ENCODE measurements at regions not wholly inside any gene's neighbourhood (a gene's known extent, or its start where the extent isn't known, plus 50 kb on each side); places are given as distances from the start of the nearest gene placed in this dataset.

DNA sequence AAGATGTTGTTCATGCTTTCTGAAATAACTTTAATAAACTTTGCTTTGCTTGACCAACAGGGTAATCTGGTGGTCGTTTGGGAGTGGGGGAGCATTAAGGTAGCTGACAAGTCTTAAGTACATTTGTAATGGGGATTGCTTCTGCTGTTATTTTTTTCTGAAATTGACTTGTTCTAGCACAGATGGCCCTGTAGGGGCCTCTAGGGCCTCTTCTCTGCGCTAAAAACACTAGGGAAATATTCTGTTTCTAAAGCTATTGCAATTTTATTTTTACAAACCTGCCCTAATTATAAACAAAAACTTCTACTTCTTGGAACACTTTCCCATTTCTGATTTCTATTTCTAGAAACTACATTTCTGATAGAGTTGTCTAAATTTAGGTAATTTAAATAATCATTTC, 191.3 kb upstream of the KCNJ3 start:
- BruUV-seq (replicated peaks) = no TSS peak
- DNase-seq (no peak), ATAC-seq (ENCODE audit: low read depth) (no peak)
- no peak overlapping the region for H2AK9ac ChIP-seq (replicated peaks; ENCODE audit: low read depth, low read length, poor library complexity)
- H4K91ac ChIP-seq (ENCODE audit: insufficient read depth, low read depth, low read length) = no peak overlapping the region
- H3K4me2 ChIP-seq (ENCODE audit: low read depth, low read length) = no peak overlapping the region
- no peaks in the 10 kb centered on the region for H3K4me1 ChIP-seq (ENCODE audit: control insufficient read depth, insufficient read depth, low read length)
- H3K9me3 ChIP-seq (ENCODE audit: control insufficient read depth, insufficient read depth, low read length) = peaks cover 3% of the 10 kb centered on the region
- intact Hi-C loops (cut with micrococcal nuclease) (no loop called here), in situ Hi-C loops (cut with MboI; ENCODE audit: low sequenced_read_pairs) (no loop called here), dilution Hi-C loops (cut with HindIII; ENCODE audit: low sequenced_read_pairs, unreplicated experiment) (no loop called here)
- H3K79me1 ChIP-seq (ENCODE audit: low read depth in 1 of 2, low read length in 2 of 2) = no peaks in the 10 kb centered on the region
- H3K4me3 ChIP-seq (ENCODE audit: insufficient read depth, low read depth, low read length) = no peak overlapping the region
- no peak overlapping the region for H2BK5ac ChIP-seq (ENCODE audit: low read depth, low read length, poor library complexity, severe bottlenecking)
- no peaks in the 10 kb centered on the region for H4K20me1 ChIP-seq (ENCODE audit: insufficient read depth, low read length)
- H4K5ac ChIP-seq (ENCODE audit: low read depth, low read length) = no peak overlapping the region
- no peaks in the 10 kb centered on the region for H3K36me3 ChIP-seq (ENCODE audit: control insufficient read depth, insufficient read depth, low read length)
- no peaks in the 10 kb centered on the region for H3K9me1 ChIP-seq (ENCODE audit: insufficient read depth, low read length)
- H4K8ac ChIP-seq (ENCODE audit: low read depth in 2 of 2, low read length in 2 of 2) = no peak overlapping the region
- H3K27me3 ChIP-seq (ENCODE audit: control insufficient read depth, insufficient read depth, low read length) = no peaks in the 10 kb centered on the region
- no peak overlapping the region for H3K27ac ChIP-seq (ENCODE audit: insufficient read depth, low read length)
- H3K4ac ChIP-seq (ENCODE audit: low read depth, low read length) = no peak overlapping the region
- no peak overlapping the region for H2BK120ac ChIP-seq (ENCODE audit: low read depth, low read length)
- no peak overlapping the region for H3K18ac ChIP-seq (ENCODE audit: low read depth, low read length)
- WGBS, 2 experiments (ENCODE audit: extremely low coverage in 2 of 2, insufficient read length in 1 of 2) = no CpG with 5 or more reads among the region's 2 CpGs
- no peak overlapping the region for H2AFZ ChIP-seq (replicated peaks; ENCODE audit: low read length, poor library complexity)
- H3K23ac ChIP-seq (ENCODE audit: low read depth, low read length) = no peak overlapping the region
- ChIA-PET CTCF (no interaction called here), POLR2A (ENCODE audit: unreplicated experiment) (no interaction called here)
- no peak overlapping the region for H2BK15ac ChIP-seq (ENCODE audit: low read depth, low read length)
- H2BK20ac ChIP-seq (ENCODE audit: low read depth, low read length) = no peak overlapping the region
- no peak overlapping the region for H3K56ac ChIP-seq (ENCODE audit: extremely low read depth, insufficient read depth, low read length)
- no peak overlapping the region for H2AK5ac ChIP-seq (ENCODE audit: low read depth, low read length)
- no peak overlapping the region for H3K14ac ChIP-seq (replicated peaks; ENCODE audit: low read depth, low read length)
- TF ChIP-seq POLR2A (IDR thresholded peaks at IDR 0.05; ENCODE audit: low read depth, low read length) (no peak), MAZ (IDR thresholded peaks at IDR 0.05; ENCODE audit: borderline replicate concordance, low read depth, low read length) (no peak), MAFK (IDR thresholded peaks at IDR 0.05; ENCODE audit: low read depth, low read length) (no peak), CEBPB (IDR thresholded peaks at IDR 0.05; ENCODE audit: low read depth, low read length) (no peak), SMC3 (IDR thresholded peaks at IDR 0.05; ENCODE audit: low read depth, low read length) (no peak), CHD1 (IDR thresholded peaks at IDR 0.05; ENCODE audit: low read depth, low read length) (no peak), RFX5 (IDR thresholded peaks at IDR 0.05; ENCODE audit: low read depth, low read length) (no peak)
- no peak overlapping the region for H3K9ac ChIP-seq (ENCODE audit: low read depth, low read length)
